Fibroblast of peridontal ligament (primary cell): ENCODE measurements at regions not wholly inside any gene's neighbourhood (a gene's known extent, or its start where the extent isn't known, plus 50 kb on each side); places are given as distances from the start of the nearest gene placed in this dataset.

ENCODE experiments used
- DNase-seq: peaks from one replicate; pipeline ENCODE4 v3.0.0-alpha.2; 2010; ENCODE audit errors: extremely low read depth

GRCh38 chr9:515665-516064 is 301.0 kb downstream of the DOCK8 start:
- no peak for DNase-seq

GRCh38 chr9:517993-518392 is 303.3 kb downstream of the DOCK8 start:
- no peak for DNase-seq

DNA sequence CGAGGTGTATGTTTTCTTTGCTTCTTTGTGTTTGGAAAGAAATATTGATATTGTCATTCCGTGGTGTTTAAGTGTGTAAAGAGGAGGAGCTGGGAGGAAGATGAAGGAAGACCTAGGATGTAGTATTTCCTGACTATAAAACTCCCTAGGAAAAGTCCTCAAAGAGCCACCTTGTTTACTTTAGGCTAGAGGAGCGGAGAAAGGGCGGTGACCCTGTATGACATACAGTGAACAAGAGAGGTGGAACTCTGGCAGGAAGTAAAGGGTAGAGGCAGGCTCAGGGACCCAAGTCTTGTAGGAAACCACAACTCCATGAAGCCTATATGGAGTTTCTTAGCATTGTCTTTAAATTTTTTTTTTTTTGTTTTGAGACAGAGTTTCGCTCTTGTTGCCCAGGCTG is 303.9 kb downstream of the DOCK8 start:
- no peak for DNase-seq

DNA sequence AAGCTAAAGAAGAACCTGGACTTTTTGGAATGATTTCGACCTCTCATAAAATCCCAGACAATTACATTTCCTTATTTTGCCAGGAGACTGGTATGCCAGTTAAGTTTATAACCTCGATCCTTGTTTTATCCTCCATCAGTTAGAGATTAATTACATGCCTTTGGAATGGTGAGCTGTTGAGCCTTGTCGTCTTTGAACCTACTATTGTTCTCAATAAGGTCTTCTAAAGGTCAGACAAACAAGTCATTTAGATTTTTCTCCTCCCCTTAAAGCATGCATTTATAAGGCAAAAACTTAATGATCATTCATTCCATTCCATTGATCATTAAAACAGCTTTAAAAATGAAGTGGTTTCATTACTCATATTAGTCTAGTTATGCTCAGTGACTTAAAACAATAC is 304.9 kb downstream of the DOCK8 start:
- DNase-seq: no peak

- DNase-seq: no peak
Observed at GRCh38 chr9:520302-520701, 305.6 kb downstream of the DOCK8 start.

GRCh38 chr9:522190-522589 is 307.5 kb downstream of the DOCK8 start:
- DNase-seq: no peak

- no peak for DNase-seq
Observed at GRCh38 chr9:522658-523057, 308.0 kb downstream of the DOCK8 start.

DNA sequence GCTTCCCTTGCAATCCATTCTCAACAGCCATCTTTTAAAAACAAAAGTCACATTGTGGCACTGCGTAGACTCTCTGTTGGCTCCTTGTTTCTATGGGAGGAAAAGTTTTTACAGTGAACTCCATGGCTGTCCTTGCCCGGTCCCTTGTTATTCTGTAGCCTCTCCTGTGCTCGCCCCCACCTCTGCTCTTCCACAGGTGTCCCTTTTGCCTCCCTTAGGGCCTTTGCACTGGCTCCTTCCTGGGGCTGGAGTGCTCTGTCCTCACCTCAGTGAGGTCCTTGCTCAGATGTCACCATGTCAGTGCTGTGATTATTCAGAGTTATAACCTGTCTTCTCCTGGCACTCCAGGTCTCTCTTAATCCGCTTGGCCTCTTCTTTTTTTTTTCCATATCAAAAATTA is 308.8 kb downstream of the DOCK8 start:
- DNase-seq: no peak

DNA sequence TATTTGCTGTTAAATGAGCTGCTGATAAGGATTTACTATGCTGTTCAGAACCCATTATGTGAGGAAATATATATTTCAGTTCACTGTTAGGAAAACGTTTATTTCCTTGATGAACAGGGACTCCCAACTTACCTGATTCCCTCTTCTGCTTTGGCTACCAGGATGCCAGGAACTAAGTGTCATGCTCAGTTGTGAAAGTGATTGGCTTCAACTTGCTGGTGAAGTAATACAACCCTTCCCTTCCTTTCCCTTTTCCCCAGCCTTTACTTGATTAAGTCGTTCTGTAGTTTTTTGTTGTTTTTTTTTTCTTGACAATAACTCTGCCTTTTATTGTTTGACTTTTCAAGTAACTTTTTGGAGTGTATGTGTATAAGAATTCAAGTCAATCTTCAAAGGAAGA is 309.3 kb downstream of the DOCK8 start:
- DNase-seq: no peak

DNA sequence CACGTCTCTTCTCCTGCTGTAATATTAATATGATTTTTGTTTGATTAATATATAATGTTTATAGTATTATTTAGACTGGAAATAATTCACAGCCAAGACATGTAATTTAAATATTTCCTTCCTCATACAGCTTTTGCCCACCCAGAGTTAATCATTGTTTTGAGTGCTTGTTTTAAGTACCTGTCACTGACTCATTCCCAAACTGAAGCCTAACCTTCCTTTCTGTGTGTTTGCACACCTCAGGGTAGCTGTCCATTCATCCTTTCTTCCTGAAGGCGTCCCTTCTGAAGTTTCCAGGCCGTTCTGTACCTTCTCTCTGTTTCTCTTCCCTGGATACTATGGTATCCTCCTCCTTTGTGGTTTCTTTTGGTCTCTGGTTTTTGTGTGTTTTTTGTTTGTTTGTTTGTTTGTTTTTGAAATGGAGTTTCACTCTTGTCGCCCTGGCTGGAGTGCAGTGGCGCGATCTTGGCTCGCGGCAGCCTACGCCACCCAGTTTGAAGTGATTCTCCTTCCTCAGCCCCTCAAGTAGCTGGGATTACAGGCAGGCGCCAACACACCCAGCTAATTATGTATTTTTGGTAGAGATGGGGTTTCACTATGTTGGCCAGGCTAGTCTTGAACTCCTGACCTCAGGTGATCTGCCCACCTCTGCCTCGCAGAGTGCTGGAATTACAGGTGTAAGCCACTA is 312.4 kb downstream of the DOCK8 start:
- no peak for DNase-seq

- no peak for DNase-seq
Observed at GRCh38 chr9:529731-530130, 311.8 kb upstream of the DMRT1 start.

DNA sequence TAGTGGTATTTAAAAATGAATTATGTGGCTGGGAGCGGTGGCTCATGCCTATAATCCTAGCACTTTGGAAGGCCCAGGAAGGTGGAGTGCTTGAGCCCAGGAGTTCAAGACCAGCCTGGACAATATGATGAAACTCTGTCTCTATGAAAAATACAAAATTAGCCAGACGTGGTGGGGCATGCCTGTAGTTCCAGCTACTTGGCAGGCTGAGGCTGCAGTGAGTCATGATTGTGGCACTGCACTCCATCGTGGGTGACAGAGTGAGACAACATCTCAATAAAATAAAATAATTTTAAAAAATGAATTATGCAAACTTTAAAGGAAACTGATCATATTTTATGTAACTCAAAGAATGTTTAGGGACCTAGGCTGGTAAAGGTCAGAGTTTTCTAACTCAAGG is 310.8 kb upstream of the DMRT1 start:
- DNase-seq: no peak

- no peak for DNase-seq
Observed at GRCh38 chr9:532707-533106, 308.8 kb upstream of the DMRT1 start.

GRCh38 chr9:534886-535285 is 306.6 kb upstream of the DMRT1 start:
- no peak for DNase-seq

DNA sequence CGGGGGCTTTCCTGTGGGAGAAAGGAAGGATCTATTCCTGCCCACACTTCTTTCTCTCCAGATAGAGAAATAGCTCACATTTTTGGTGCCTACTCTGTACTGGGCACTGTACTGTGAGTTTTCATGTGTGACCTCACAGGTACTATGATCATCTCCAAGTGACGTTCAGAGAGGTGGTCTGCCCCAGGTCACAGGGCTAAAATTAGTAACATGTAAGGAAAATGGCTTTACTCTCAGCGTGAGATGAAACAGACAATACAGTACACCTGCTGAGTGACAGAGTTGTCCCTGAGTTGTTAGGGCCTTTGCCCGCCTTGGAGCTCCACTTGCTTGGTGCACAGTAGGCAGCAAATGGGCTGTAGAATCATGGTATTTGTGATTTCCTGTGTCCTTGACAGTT is 306.1 kb upstream of the DMRT1 start:
- no peak for DNase-seq

DNA sequence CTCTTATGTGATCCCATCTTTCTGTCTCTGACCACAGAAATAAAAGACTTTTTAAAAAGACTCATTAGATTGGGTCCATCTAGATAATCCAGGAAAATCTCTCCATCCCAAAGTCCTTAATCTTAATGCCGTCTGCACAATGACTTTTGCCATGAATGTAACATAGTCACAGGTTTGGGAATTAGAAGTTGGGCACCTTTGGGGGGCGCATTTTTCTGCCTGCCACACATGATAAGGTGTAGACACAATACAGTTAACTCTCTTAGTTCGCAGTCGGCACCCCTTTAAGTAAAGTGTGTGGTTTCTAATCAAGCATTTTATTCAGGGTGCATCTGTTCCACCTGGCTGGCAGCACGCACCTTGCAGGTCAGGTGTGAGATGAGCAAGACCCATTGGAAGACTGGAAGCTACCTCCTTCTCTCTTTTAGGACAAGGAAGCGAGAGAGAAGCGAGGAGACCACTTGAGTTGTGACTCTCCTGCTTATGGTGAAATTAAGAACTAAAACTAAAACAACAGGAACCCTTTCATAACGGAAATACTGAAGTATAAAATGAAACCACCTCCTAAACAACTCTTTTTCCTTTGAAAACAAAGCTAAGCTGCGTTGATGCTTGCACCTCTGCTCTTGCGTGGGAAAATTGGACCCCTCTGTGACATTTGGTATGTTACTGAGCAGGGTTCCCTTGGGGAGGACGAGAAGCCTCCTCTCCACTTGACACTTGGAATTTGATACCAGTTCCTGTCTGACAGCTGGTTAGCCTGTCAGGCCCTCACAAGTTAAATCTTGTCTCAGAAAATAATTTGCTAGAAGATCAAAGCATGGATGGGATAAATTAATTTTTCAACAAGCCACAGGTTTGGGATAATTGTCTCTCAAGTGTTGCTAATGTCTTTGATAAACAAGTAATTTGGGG is 304.6 kb upstream of the DMRT1 start:
- no peak for DNase-seq

DNA sequence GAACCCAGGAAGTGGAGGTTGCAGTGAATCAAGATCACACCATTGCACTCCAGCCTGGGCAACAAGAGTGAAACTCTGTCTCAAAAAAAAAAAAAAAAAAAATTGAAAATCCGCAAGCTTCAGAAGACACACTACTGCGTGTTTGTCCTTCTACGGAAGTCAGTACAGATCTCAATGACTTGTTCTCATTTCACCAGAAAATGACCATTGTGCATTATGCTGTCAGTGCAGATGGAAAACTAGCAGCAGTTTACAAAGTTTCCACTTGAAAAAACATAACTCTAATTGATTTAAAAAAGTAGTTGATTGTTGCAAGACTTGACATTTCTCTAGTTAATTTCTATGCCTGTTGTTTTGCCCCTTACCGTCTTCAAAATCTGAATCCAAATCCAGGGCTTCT is 298.0 kb upstream of the DMRT1 start:
- DNase-seq: no peak

DNA sequence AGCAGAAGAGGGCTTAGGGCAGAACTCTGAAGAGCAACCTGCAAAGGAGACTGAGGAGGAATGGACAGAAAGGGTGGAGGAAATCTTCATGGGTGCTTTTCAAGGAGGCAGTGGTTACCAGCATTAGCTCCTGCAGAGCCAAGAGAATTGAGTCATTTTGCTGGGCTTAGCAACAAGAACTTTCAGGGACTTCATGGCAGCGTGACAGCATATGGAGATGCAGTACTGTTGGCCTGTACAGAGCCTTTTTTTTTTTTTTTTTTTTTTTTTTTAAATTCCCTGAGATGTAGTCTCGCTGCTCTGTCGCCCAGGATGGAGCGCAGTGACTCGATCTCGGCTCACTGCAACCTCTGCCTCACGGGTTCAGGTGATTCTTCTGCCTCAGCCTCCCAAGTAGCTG is 296.0 kb upstream of the DMRT1 start:
- no peak for DNase-seq

DNA sequence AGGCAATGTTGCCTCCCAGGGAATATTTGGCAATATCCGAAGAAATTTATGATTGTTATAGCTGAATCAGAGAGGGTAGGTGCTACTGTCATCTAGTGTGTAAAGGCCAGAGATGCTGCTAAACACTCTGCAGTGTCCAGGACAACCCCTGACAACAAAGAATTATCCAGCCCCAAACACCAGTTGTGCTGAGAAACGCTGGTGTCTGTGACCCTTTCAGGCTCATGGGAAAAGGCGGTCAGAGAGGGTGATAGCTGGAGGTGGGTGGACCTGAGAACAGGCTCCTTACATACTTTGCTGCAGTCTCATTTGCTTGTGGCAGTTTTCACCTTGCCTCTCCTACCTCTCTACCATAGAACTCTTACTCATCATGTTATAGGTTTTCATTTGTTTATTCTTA is 295.3 kb upstream of the DMRT1 start:
- no peak for DNase-seq

GRCh38 chr9:546797-547223 is 294.7 kb upstream of the DMRT1 start:
- no peak for DNase-seq

GRCh38 chr9:547314-547713 is 294.2 kb upstream of the DMRT1 start:
- DNase-seq: no peak

- no peak for DNase-seq
Observed at GRCh38 chr9:549455-549997, 292.0 kb upstream of the DMRT1 start.

DNA sequence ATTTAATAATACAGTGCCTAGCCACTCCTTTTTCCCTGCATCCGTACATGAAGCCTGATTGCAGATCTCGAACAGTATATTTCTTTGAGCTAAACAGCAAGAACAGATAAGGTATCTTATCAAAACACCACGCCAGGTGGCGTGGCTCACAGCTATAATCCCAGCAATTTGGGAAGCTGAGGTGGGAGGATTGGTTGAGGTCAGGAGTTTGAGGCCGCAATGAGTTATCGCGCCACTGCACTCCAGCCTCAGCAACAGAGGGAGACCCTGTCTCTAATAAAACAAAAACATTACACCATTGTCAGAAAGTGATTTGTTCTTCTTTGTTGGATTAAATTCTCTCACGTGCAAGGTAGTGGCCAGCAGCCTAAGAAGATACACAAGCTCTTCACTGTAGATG is 291.2 kb upstream of the DMRT1 start:
- no peak for DNase-seq
